ENCODE measurements at regions not wholly inside any gene's neighbourhood (a gene's known extent, or its start where the extent isn't known, plus 50 kb on each side); places are given as distances from the start of the nearest gene placed in this dataset.

- TF ChIP-seq EZH2phosphoT487 (IDR thresholded peaks at IDR 0.05; ENCODE audit: borderline replicate concordance, low read length) (no peak), CTCF (IDR thresholded peaks at IDR 0.05; ENCODE audit: low read depth, low read length, poor library complexity, severe bottlenecking) (no peak)
Measured at GRCh38 chr7:69510114-69510513, 88.2 kb upstream of the AUTS2 start.

Data from DOHH2 (cell line).